HG03108 (cell line): ENCODE measurements at regions not wholly inside any gene's neighbourhood (a gene's known extent, or its start where the extent isn't known, plus 50 kb on each side); places are given as distances from the start of the nearest gene placed in this dataset.

Experiments
- ATAC-seq: cut with Tn5 transposase; IDR thresholded peaks from one replicate; pipeline ENCODE4 v1.9.1; 2021; ENCODE audit warnings: moderate library complexity; ENCODE audit not compliant: unreplicated experiment

GRCh38 chr12:107539196-107539939 is 146.2 kb upstream of the PWP1 start:
- no peak for ATAC-seq

- ATAC-seq = no peak
Observed at GRCh38 chr12:107541001-107541705, 144.4 kb upstream of the PWP1 start.

GRCh38 chr12:107543416-107543815 is 142.2 kb upstream of the PWP1 start:
- ATAC-seq = no peak

GRCh38 chr12:107543841-107544240 is 141.8 kb upstream of the PWP1 start:
- no peak for ATAC-seq

GRCh38 chr12:107544937-107545336 is 140.7 kb upstream of the PWP1 start:
- ATAC-seq = no peak

GRCh38 chr12:107545737-107546353 is 139.8 kb upstream of the PWP1 start:
- ATAC-seq = no peak

- no peak for ATAC-seq
Observed at GRCh38 chr12:107547389-107547788, 138.2 kb upstream of the PWP1 start.

- no peak for ATAC-seq
Observed at GRCh38 chr12:107549651-107550480, 135.7 kb upstream of the PWP1 start.

GRCh38 chr12:107551434-107551833 is 134.2 kb upstream of the PWP1 start:
- ATAC-seq = no peak

- ATAC-seq = no peak
Observed at GRCh38 chr12:107552263-107552662, 133.3 kb upstream of the PWP1 start.

- no peak for ATAC-seq
Observed at GRCh38 chr12:107553211-107553765, 132.3 kb upstream of the PWP1 start.

GRCh38 chr12:107554941-107555340 is 130.7 kb upstream of the PWP1 start:
- ATAC-seq = no peak

- no peak for ATAC-seq
Observed at GRCh38 chr12:107557026-107557425, 128.6 kb upstream of the PWP1 start.

GRCh38 chr12:107557589-107558100 is 128.0 kb upstream of the PWP1 start:
- no peak for ATAC-seq

- ATAC-seq = no peak
Observed at GRCh38 chr12:107558141-107558815, 127.3 kb upstream of the PWP1 start.

GRCh38 chr12:107558816-107559382 is 126.7 kb upstream of the PWP1 start:
- ATAC-seq = no peak

GRCh38 chr12:107560165-107560898 is 125.3 kb upstream of the PWP1 start:
- no peak for ATAC-seq

GRCh38 chr12:107560899-107561285 is 124.7 kb upstream of the PWP1 start:
- ATAC-seq = no peak

- no peak for ATAC-seq
Observed at GRCh38 chr12:107564946-107565345, 120.7 kb upstream of the PWP1 start.
